GM12873 (cell line): ENCODE measurements at regions not wholly inside any gene's neighbourhood (a gene's known extent, or its start where the extent isn't known, plus 50 kb on each side); places are given as distances from the start of the nearest gene placed in this dataset.

Source experiments
- CTCF ChIP-seq: IDR thresholded peaks from 2 replicates; pipeline ENCODE4 v1.5.1; 2012; ENCODE audit warnings: low read depth, mild to moderate bottlenecking, moderate library complexity, low read length, control low read depth; ENCODE audit not compliant: insufficient read depth; ENCODE audit errors: missing control alignments

- TF ChIP-seq CTCF, result no peak
Measured at GRCh38 chr2:71812736-71813135, 334.9 kb downstream of the CYP26B1 start.

- no peak for TF ChIP-seq CTCF
Measured at GRCh38 chr2:71811726-71812125, 335.9 kb downstream of the CYP26B1 start.

- no peak for TF ChIP-seq CTCF
Measured at GRCh38 chr2:71811157-71811556, 336.5 kb downstream of the CYP26B1 start.

- no peak for TF ChIP-seq CTCF
Measured at GRCh38 chr2:71807581-71808451, 339.8 kb downstream of the CYP26B1 start.

- TF ChIP-seq CTCF, result no peak
Measured at GRCh38 chr2:71806432-71806831, 341.2 kb downstream of the CYP26B1 start.

GRCh38 chr2:71804281-71804751 is 343.3 kb downstream of the CYP26B1 start:
- TF ChIP-seq CTCF, result no peak

- TF ChIP-seq CTCF, result no peak
Measured at GRCh38 chr2:71803398-71803797, 344.3 kb downstream of the CYP26B1 start.
